Neuronal stem cell (in vitro differentiated cells): ENCODE measurements at regions not wholly inside any gene's neighbourhood (a gene's known extent, or its start where the extent isn't known, plus 50 kb on each side); places are given as distances from the start of the nearest gene placed in this dataset.

Source experiments
- DNase-seq: peaks from one replicate; pipeline ENCODE4 v3.0.0-alpha.2; 2013; ENCODE audit warnings: low spot score
- H2AFZ ChIP-seq: one replicate; pipeline ENCODE4 v1.6.1; 2013; ENCODE audit warnings: mild to moderate bottlenecking, low read length, inconsistent platforms
- H2AK5ac ChIP-seq: 2 replicates; pipeline ENCODE4 v1.6.1; 2013; ENCODE audit warnings: low read depth, mild to moderate bottlenecking, inconsistent platforms, low read length, moderate library complexity, mixed read lengths
- H2BK120ac ChIP-seq: 2 replicates; pipeline ENCODE4 v1.6.1; 2013; ENCODE audit warnings: low read depth, mild to moderate bottlenecking, inconsistent platforms, low read length, moderate library complexity, mixed read lengths
- H2BK12ac ChIP-seq: one replicate; pipeline ENCODE4 v1.6.1; 2013; ENCODE audit warnings: low read length, inconsistent platforms
- H2BK15ac ChIP-seq: 2 replicates; pipeline ENCODE4 v1.6.1; 2013; ENCODE audit warnings: mild to moderate bottlenecking, low read length, inconsistent platforms, mixed read lengths
- H2BK5ac ChIP-seq: one replicate; pipeline ENCODE4 v1.6.1; 2013; ENCODE audit warnings: inconsistent platforms, mild to moderate bottlenecking, low read length, moderate library complexity
- H3K14ac ChIP-seq: one replicate; pipeline ENCODE4 v1.6.1; 2013; ENCODE audit warnings: low read length, inconsistent platforms
- H3K18ac ChIP-seq: 2 replicates; pipeline ENCODE4 v1.6.1; 2013; ENCODE audit warnings: low read length, inconsistent platforms
- H3K23ac ChIP-seq: 2 replicates; pipeline ENCODE4 v1.6.1; 2013; ENCODE audit warnings: low read depth, mild to moderate bottlenecking, mixed read lengths, low read length, inconsistent platforms; ENCODE audit not compliant: poor library complexity
- H3K27ac ChIP-seq: replicated peaks from 3 replicates; pipeline ENCODE4 v1.5.1; 2013; ENCODE audit warnings: low read length, inconsistent platforms
- H3K27me3 ChIP-seq, 3 experiments: 2 replicates each; pipeline ENCODE4 v1.6.1; 2013; ENCODE audit warnings: low read length in 3 of 3, mild to moderate bottlenecking in 2 of 3, inconsistent platforms in 1 of 3, low read depth in 1 of 3, mixed read lengths in 1 of 3, moderate library complexity in 1 of 3; ENCODE audit not compliant: control insufficient read depth in 3 of 3, insufficient read depth in 3 of 3
- H3K36me3 ChIP-seq, 2 donors: replicated peaks in 1 of 2; 2 replicates each; pipeline ENCODE4 v1.6.1; 2013; ENCODE audit warnings: low read length in 2 of 2; ENCODE audit not compliant: control insufficient read depth in 2 of 2, insufficient read depth in 2 of 2
- H3K4ac ChIP-seq: 2 replicates; pipeline ENCODE4 v1.6.1; 2013; ENCODE audit warnings: inconsistent platforms, mild to moderate bottlenecking, low read length, moderate library complexity
- H3K4me1 ChIP-seq, 2 donors: 1 replicate in 1 of 2; 2 replicates in 1 of 2; pipeline ENCODE4 v1.6.1; 2013; ENCODE audit warnings: low read length in 2 of 2, low read depth in 1 of 2; ENCODE audit not compliant: control insufficient read depth in 2 of 2, insufficient read depth in 1 of 2
- H3K4me2 ChIP-seq: one replicate; pipeline ENCODE4 v1.6.1; 2013; ENCODE audit warnings: mild to moderate bottlenecking, low read length, inconsistent platforms; ENCODE audit not compliant: insufficient read depth, poor library complexity, severe bottlenecking
- H3K4me3 ChIP-seq, 2 donors: 2 replicates each; pipeline ENCODE4 v1.5.1; 2013; ENCODE audit warnings: low read length in 2 of 2, mild to moderate bottlenecking in 2 of 2, inconsistent platforms in 1 of 2, moderate library complexity in 1 of 2
- H3K79me1 ChIP-seq: one replicate; pipeline ENCODE4 v1.6.1; 2013; ENCODE audit warnings: low read depth, mild to moderate bottlenecking, inconsistent platforms, low read length, moderate library complexity
- H3K9ac ChIP-seq: one replicate; pipeline ENCODE4 v1.6.1; 2013; ENCODE audit warnings: mild to moderate bottlenecking, low read depth, low read length, inconsistent platforms; ENCODE audit not compliant: poor library complexity
- H3K9me3 ChIP-seq, 2 donors: replicated peaks in 1 of 2; 2 replicates each; pipeline versions ENCODE3 to v1.6.1; 2013; ENCODE audit warnings: low read length in 2 of 2, mild to moderate bottlenecking in 2 of 2, inconsistent platforms in 1 of 2, low read depth in 1 of 2, mixed read lengths in 1 of 2, moderate library complexity in 1 of 2; ENCODE audit not compliant: control insufficient read depth in 2 of 2, insufficient read depth in 1 of 2
- H4K8ac ChIP-seq: one replicate; pipeline ENCODE4 v1.6.1; 2013; ENCODE audit warnings: low read depth, mild to moderate bottlenecking, inconsistent platforms, low read length, moderate library complexity
- H4K91ac ChIP-seq: one replicate; pipeline ENCODE4 v1.6.1; 2013; ENCODE audit warnings: low read length, low read depth, mild to moderate bottlenecking, inconsistent platforms; ENCODE audit not compliant: poor library complexity
- WGBS, 2 donors: extraction: QIAGEN DNeasy Blood & Tissue Kit; methylation state at CpG; one replicate each; pipeline ENCODE4 v1.1.7; 2013; ENCODE audit warnings: missing lambda C conversion rate in 2 of 2, mixed read lengths in 1 of 2; ENCODE audit not compliant: insufficient read length in 2 of 2, insufficient replicate concordance in 1 of 2; ENCODE audit errors: extremely low coverage in 2 of 2; 5-methylcytosine and 5-hydroxymethylcytosine counted together

GRCh38 chr5:152641970-152642805 lies 237.1 kb upstream of the NMUR2 start:
- no peak overlapping the region for H3K18ac ChIP-seq
- no peak overlapping the region for H3K4me3 ChIP-seq

GRCh38 chr5:152642880-152643279 lies 237.8 kb upstream of the NMUR2 start:
- no CpG with 5 or more reads among the region's 1 CpG for WGBS, 2 donors
- Histone ChIP-seq H2BK15ac (no peak overlapping the region), H3K27ac (no peak overlapping the region), H4K8ac (no peak overlapping the region), H2BK5ac (no peak overlapping the region), H3K36me3 (no peaks in the 10 kb centered on the region), H2AK5ac (no peak overlapping the region), H3K18ac (no peak overlapping the region), H2BK120ac (no peak overlapping the region), H3K23ac (no peak overlapping the region), H3K79me1 (no peaks in the 10 kb centered on the region), H3K14ac (no peak overlapping the region), H2AFZ (no peak overlapping the region), H3K4ac (no peak overlapping the region), H3K4me1 (peaks cover 0 to 6% of the 10 kb centered on the region in 2 donors), H3K4me3 (no peak overlapping the region), H2BK12ac (no peak overlapping the region), H3K27me3 (no peaks in the 10 kb centered on the region), H3K9ac (no peak overlapping the region), H3K4me2 (no peak overlapping the region), H3K9me3 (no peaks in the 10 kb centered on the region), H4K91ac (no peak overlapping the region)
- DNase-seq, result no peak

More at GRCh38 chr5:152641970-152642805, 237.1 kb upstream of the NMUR2 start:
- Histone ChIP-seq H3K23ac (no peak overlapping the region), H3K4ac (no peak overlapping the region), H2AFZ (no peak overlapping the region), H3K79me1 (no peaks in the 10 kb centered on the region), H3K14ac (no peak overlapping the region), H3K36me3 (no peaks in the 10 kb centered on the region), H2BK15ac (no peak overlapping the region), H2AK5ac (no peak overlapping the region), H3K4me1 (peaks cover 0 to 6% of the 10 kb centered on the region in 2 donors), H2BK5ac (no peak overlapping the region), H4K91ac (no peak overlapping the region), H2BK120ac (no peak overlapping the region), H3K4me2 (no peak overlapping the region), H3K27me3 (no peaks in the 10 kb centered on the region), H3K27ac (no peak overlapping the region), H3K9me3 (no peaks in the 10 kb centered on the region), H3K9ac (no peak overlapping the region), H2BK12ac (no peak overlapping the region), H4K8ac (no peak overlapping the region)
- no peak for DNase-seq
- WGBS, 2 donors, result no CpG with 5 or more reads among the region's 10 CpGs

- Histone ChIP-seq H2BK12ac (no peak overlapping the region), H2BK5ac (no peak overlapping the region), H3K14ac (no peak overlapping the region), H3K79me1 (no peaks in the 10 kb centered on the region), H3K9me3 (no peaks in the 10 kb centered on the region), H3K4me3 (no peak overlapping the region), H3K9ac (no peak overlapping the region), H3K18ac (no peak overlapping the region), H2AFZ (peak overlapping the region; percentile 36), H3K4me2 (no peak overlapping the region), H3K27me3 (no peaks in the 10 kb centered on the region), H2AK5ac (no peak overlapping the region), H3K36me3 (no peaks in the 10 kb centered on the region), H2BK120ac (no peak overlapping the region), H3K23ac (no peak overlapping the region), H4K8ac (no peak overlapping the region), H2BK15ac (no peak overlapping the region), H4K91ac (no peak overlapping the region), H3K4ac (no peak overlapping the region), H3K27ac (no peak overlapping the region), H3K4me1 (peaks cover 0 to 6% of the 10 kb centered on the region in 2 donors)
- WGBS, 2 donors, result no CpG with 5 or more reads among the region's 2 CpGs
- no peak for DNase-seq
Observed at GRCh38 chr5:152644029-152644728, 239.1 kb upstream of the NMUR2 start.

- Histone ChIP-seq H3K27ac (no peak overlapping the region), H2BK120ac (no peak overlapping the region), H2BK12ac (no peak overlapping the region), H2AK5ac (no peak overlapping the region), H3K36me3 (no peaks in the 10 kb centered on the region), H3K4me2 (no peak overlapping the region), H3K79me1 (no peaks in the 10 kb centered on the region), H3K9me3 (no peaks in the 10 kb centered on the region), H4K8ac (no peak overlapping the region), H3K4ac (no peak overlapping the region), H3K27me3 (no peaks in the 10 kb centered on the region), H3K9ac (no peak overlapping the region), H3K14ac (no peak overlapping the region), H2BK15ac (no peak overlapping the region), H2BK5ac (no peak overlapping the region), H3K23ac (no peak overlapping the region), H3K4me3 (no peak overlapping the region), H3K18ac (no peak overlapping the region), H2AFZ (no peak overlapping the region), H4K91ac (no peak overlapping the region), H3K4me1 (peaks cover 0 to 2% of the 10 kb centered on the region in 2 donors)
- no peak for DNase-seq
Observed at GRCh38 chr5:152649609-152650008, 244.5 kb upstream of the NMUR2 start.
